Endothelial cell of umbilical vein (primary cell): ENCODE measurements at regions not wholly inside any gene's neighbourhood (a gene's known extent, or its start where the extent isn't known, plus 50 kb on each side); places are given as distances from the start of the nearest gene placed in this dataset.

ENCODE experiments used
- BruUV-seq: library from RNA; stranded (reverse); fragments of 400-500 nt; replicated peaks from 2 replicates; lab custom pipeline; 2021; lab: Mats Ljungman, UMichigan
- CTCF ChIA-PET: fragments of 300-600, 350-600 bp; sonication (Branson Sonifier 250); formaldehyde crosslinking; loops from one replicate; lab custom pipeline; 2021; ENCODE audit warnings: antibody characterized with exemption, inconsistent platforms; lab: Charles Lee
- POLR2A ChIA-PET: fragments of 300-600, 350-600 bp; sonication (Branson Sonifier 250); formaldehyde crosslinking; loops from one replicate; lab custom pipeline; 2021; ENCODE audit warnings: antibody characterized with exemption, inconsistent platforms; lab: Charles Lee
- DNase-seq: peaks from one replicate; pipeline ENCODE4 v3.0.0-alpha.2; 2011; ENCODE audit warnings: low read depth, low spot score
- FAIRE-seq: peaks from 2 replicates; lab custom pipeline; 2011; peaks lifted over from hg19 to GRCh38; lab: Jason Lieb, UNC
- H2AFZ ChIP-seq: 2 replicates; pipeline ENCODE4 v1.6.0; 2012; ENCODE audit warnings: low read depth, low read length, control low read depth, inconsistent platforms
- H3K27ac ChIP-seq: 2 replicates; pipeline ENCODE4 v1.5.1; 2011; ENCODE audit warnings: low read depth, mild to moderate bottlenecking, control low read depth, low read length, moderate library complexity; ENCODE audit not compliant: insufficient read depth
- H3K27me3 ChIP-seq, 2 experiments: 2 replicates each; pipeline versions ENCODE4 v1.6.0 to v1.6.1; 2011; ENCODE audit warnings: low read length in 2 of 2, mixed read lengths in 1 of 2; ENCODE audit not compliant: control insufficient read depth in 2 of 2, insufficient read depth in 2 of 2
- H3K36me3 ChIP-seq, 2 experiments: 2 replicates in 1 of 2; 3 replicates in 1 of 2; pipeline ENCODE4 v1.5.1; 2011; ENCODE audit warnings: low read length in 2 of 2, mild to moderate bottlenecking in 1 of 2, moderate library complexity in 1 of 2; ENCODE audit not compliant: control insufficient read depth in 2 of 2, insufficient read depth in 2 of 2; ENCODE audit errors: extremely low read depth in 1 of 2
- H3K4me1 ChIP-seq: 3 replicates; pipeline ENCODE4 v1.5.1; 2011; ENCODE audit warnings: mild to moderate bottlenecking, low read length; ENCODE audit not compliant: control insufficient read depth, insufficient read depth; ENCODE audit errors: extremely low read depth
- H3K4me2 ChIP-seq: 2 replicates; pipeline ENCODE4 v1.6.1; 2011; ENCODE audit warnings: low read length, control low read depth, mixed read lengths; ENCODE audit not compliant: insufficient read depth
- H3K4me3 ChIP-seq, 3 experiments: fragments of 200-600 bp in 1 of 3; sonication (generic), shearing (Covaris generic) in 1 of 3; replicated peaks in 1 of 3; 2 replicates each; pipeline ENCODE4 v1.5.1; 2011 to 2016; ENCODE audit warnings: control low read depth in 3 of 3, low read length in 3 of 3, mild to moderate bottlenecking in 2 of 3, inconsistent platforms in 1 of 3, low read depth in 1 of 3, moderate library complexity in 1 of 3; ENCODE audit not compliant: insufficient read depth in 1 of 3
- H3K79me2 ChIP-seq: 2 replicates; pipeline ENCODE4 v1.6.0; 2012; ENCODE audit warnings: low read length, inconsistent platforms; ENCODE audit not compliant: control insufficient read depth, insufficient read depth
- H3K9ac ChIP-seq: replicated peaks from 2 replicates; pipeline ENCODE3; 2011; ENCODE audit warnings: low read length, control low read depth; ENCODE audit not compliant: insufficient read depth; ENCODE audit errors: extremely low read depth
- H3K9me1 ChIP-seq: replicated peaks from 3 replicates; pipeline ENCODE4 v1.6.0; 2011; ENCODE audit warnings: mild to moderate bottlenecking, low read length; ENCODE audit not compliant: control insufficient read depth, insufficient read depth; ENCODE audit errors: extremely low read depth
- H3K9me3 ChIP-seq: replicated peaks from 2 replicates; pipeline ENCODE4 v1.5.1; 2012; ENCODE audit warnings: low read length, inconsistent platforms; ENCODE audit not compliant: control insufficient read depth, insufficient read depth
- H4K20me1 ChIP-seq: replicated peaks from 2 replicates; pipeline ENCODE3; 2011; ENCODE audit warnings: mild to moderate bottlenecking, low read length; ENCODE audit not compliant: control insufficient read depth, insufficient read depth; ENCODE audit errors: extremely low read depth
- EZH2 ChIP-seq: IDR thresholded peaks from 2 replicates; pipeline ENCODE4 v1.6.1; 2012; ENCODE audit warnings: borderline replicate concordance, low read depth, mild to moderate bottlenecking, moderate library complexity, low read length, inconsistent platforms; ENCODE audit not compliant: severe bottlenecking
- FOS ChIP-seq: IDR thresholded peaks from 2 replicates; pipeline ENCODE4 v1.6.1; 2011; ENCODE audit warnings: mild to moderate bottlenecking, low read length, moderate library complexity, borderline replicate concordance; ENCODE audit not compliant: insufficient read depth
- GATA2 ChIP-seq: IDR thresholded peaks from 2 replicates; pipeline ENCODE4 v1.7.0; 2011; ENCODE audit warnings: low read depth, mild to moderate bottlenecking, moderate library complexity, mixed read lengths, low read length; ENCODE audit not compliant: insufficient read length, insufficient read depth
- JUN ChIP-seq: IDR thresholded peaks from 2 replicates; pipeline ENCODE4 v1.6.1; 2011; ENCODE audit warnings: borderline replicate concordance, low read depth; ENCODE audit not compliant: insufficient read length, insufficient read depth
- MYC ChIP-seq: IDR thresholded peaks from one replicate; pipeline ENCODE4 v1.6.1; 2011; ENCODE audit warnings: mild to moderate bottlenecking, low read depth, low read length
- POLR2A ChIP-seq: IDR thresholded peaks from 2 replicates; pipeline ENCODE4 v1.6.1; 2012; ENCODE audit warnings: low read depth, mild to moderate bottlenecking, control low read depth, low read length
- POLR2AphosphoS5 ChIP-seq: IDR thresholded peaks from 2 replicates; pipeline ENCODE4 v1.6.1; 2012; ENCODE audit warnings: low read depth, mild to moderate bottlenecking, control low read depth, low read length, moderate library complexity; ENCODE audit not compliant: insufficient read depth
- dilution Hi-C: fragments of 300-500 bp; cut with MboI; formaldehyde crosslinking; loops from one replicate; pipeline ENCODE4 v1.15.0; 2019; ENCODE audit warnings: low sequenced_read_pairs; ENCODE audit not compliant: extremely low pct_ligation_motif_present
- intact Hi-C: fragments of 100-400 bp; cut with micrococcal nuclease; formaldehyde crosslinking; loops from one replicate; pipeline ENCODE4 v1.10.0; 2022
- TF ChIP-seq, protein P1 (sequence below), 2 donors: IDR thresholded peaks; 1 replicate in 1 of 2; 2 replicates in 1 of 2; pipeline ENCODE4 v1.5.1; 2011; ENCODE audit warnings: low read length in 2 of 2, mild to moderate bottlenecking in 2 of 2, moderate library complexity in 2 of 2, control low read depth in 1 of 2, inconsistent platforms in 1 of 2, low read depth in 1 of 2; ENCODE audit not compliant: insufficient read depth in 1 of 2; ENCODE audit errors: extremely low read depth in 1 of 2
- TF ChIP-seq, protein P2 (sequence below): IDR thresholded peaks from 2 replicates; pipeline ENCODE4 v1.6.1; 2011; ENCODE audit not compliant: insufficient read depth, insufficient read length

GRCh38 chr22:48744967-48745841 is 1082.5 kb downstream of the BRD1 start:
- no peaks in the 10 kb centered on the region for H3K4me1 ChIP-seq
- H3K27ac ChIP-seq = no peak overlapping the region
- no peak overlapping the region for H3K9ac ChIP-seq
- H3K4me2 ChIP-seq = no peak overlapping the region
- H3K27me3 ChIP-seq = no peaks in the 10 kb centered on the region
- CTCF ChIA-PET = no interaction called here
- H3K79me2 ChIP-seq = no peaks in the 10 kb centered on the region
- POLR2A ChIA-PET = no interaction called here
- peaks cover 21% of the 10 kb centered on the region for H3K9me3 ChIP-seq
- dilution Hi-C loops = no loop called here
- TF ChIP-seq FOS (no peak), POLR2AphosphoS5 (no peak), GATA2 (no peak), MYC (no peak), POLR2A (no peak), EZH2 (no peak), JUN (no peak)
- TF ChIP-seq, protein P1, sequence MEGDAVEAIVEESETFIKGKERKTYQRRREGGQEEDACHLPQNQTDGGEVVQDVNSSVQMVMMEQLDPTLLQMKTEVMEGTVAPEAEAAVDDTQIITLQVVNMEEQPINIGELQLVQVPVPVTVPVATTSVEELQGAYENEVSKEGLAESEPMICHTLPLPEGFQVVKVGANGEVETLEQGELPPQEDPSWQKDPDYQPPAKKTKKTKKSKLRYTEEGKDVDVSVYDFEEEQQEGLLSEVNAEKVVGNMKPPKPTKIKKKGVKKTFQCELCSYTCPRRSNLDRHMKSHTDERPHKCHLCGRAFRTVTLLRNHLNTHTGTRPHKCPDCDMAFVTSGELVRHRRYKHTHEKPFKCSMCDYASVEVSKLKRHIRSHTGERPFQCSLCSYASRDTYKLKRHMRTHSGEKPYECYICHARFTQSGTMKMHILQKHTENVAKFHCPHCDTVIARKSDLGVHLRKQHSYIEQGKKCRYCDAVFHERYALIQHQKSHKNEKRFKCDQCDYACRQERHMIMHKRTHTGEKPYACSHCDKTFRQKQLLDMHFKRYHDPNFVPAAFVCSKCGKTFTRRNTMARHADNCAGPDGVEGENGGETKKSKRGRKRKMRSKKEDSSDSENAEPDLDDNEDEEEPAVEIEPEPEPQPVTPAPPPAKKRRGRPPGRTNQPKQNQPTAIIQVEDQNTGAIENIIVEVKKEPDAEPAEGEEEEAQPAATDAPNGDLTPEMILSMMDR (IDR thresholded peaks at IDR 0.05; ENCODE audit: extremely low read depth in 1 of 2, insufficient read depth in 1 of 2, low read depth in 1 of 2, low read length in 2 of 2) = no peak
- TF ChIP-seq, protein P2, sequence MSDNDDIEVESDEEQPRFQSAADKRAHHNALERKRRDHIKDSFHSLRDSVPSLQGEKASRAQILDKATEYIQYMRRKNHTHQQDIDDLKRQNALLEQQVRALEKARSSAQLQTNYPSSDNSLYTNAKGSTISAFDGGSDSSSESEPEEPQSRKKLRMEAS = no peak
- H3K9me1 ChIP-seq = no peaks in the 10 kb centered on the region
- H4K20me1 ChIP-seq = no peaks in the 10 kb centered on the region
- DNase-seq (no peak), FAIRE-seq (no peak)
- intact Hi-C loops = loop anchor here (5.0 kb wide), 1 partner anchor 477 kb away; no protein-coding TSS in a partner anchor
- BruUV-seq = no TSS peak
- no peak overlapping the region for H3K4me3 ChIP-seq
- no peaks in the 10 kb centered on the region for H3K36me3 ChIP-seq
- H2AFZ ChIP-seq = no peak overlapping the region
